AG04449 (cell line): ENCODE measurements at regions not wholly inside any gene's neighbourhood (a gene's known extent, or its start where the extent isn't known, plus 50 kb on each side); places are given as distances from the start of the nearest gene placed in this dataset.

Source experiments
- CTCF ChIA-PET: fragments of 350-600 bp; formaldehyde crosslinking; extraction: SDS; loops from one replicate; lab custom pipeline; 2021; ENCODE audit warnings: antibody characterized with exemption; lab: Yijun Ruan, JAX
- POLR2A ChIA-PET: fragments of 400-600, 350-600 bp; formaldehyde crosslinking; extraction: SDS; loops from one replicate; lab custom pipeline; 2020; ENCODE audit warnings: antibody characterized with exemption, inconsistent platforms; lab: Yijun Ruan, JAX
- DNase-seq: peaks from one replicate; pipeline ENCODE4 v3.0.0-alpha.2; 2010; ENCODE audit warnings: low read depth, low spot score
- H3K4me3 ChIP-seq: 2 replicates; pipeline ENCODE4 v1.5.1; 2011; ENCODE audit warnings: low read depth, mild to moderate bottlenecking, control low read depth, low read length
- CTCF ChIP-seq: IDR thresholded peaks from one replicate; pipeline ENCODE4 v1.5.1; 2011; ENCODE audit warnings: mild to moderate bottlenecking, moderate library complexity, low read length, control low read depth, inconsistent platforms; ENCODE audit not compliant: insufficient read depth; ENCODE audit errors: missing control alignments

- DNase-seq = no peak
- H3K4me3 ChIP-seq = no peak overlapping the region
- TF ChIP-seq CTCF = no peak
- ChIA-PET CTCF (no interaction called here), POLR2A (no interaction called here)
Observed at GRCh38 chr16:59397638-59398037, 663.5 kb upstream of the GOT2 start.

- ChIA-PET CTCF (no interaction called here), POLR2A (no interaction called here)
- no peak for TF ChIP-seq CTCF
- DNase-seq = no peak
- no peak overlapping the region for H3K4me3 ChIP-seq
Observed at GRCh38 chr16:59394526-59394925, 660.4 kb upstream of the GOT2 start.

GRCh38 chr16:59392911-59393310, 658.8 kb upstream of the GOT2 start:
- no peak for TF ChIP-seq CTCF
- no peak for DNase-seq
- ChIA-PET CTCF (interaction anchor here (1.2 kb wide), 1 partner anchor 13 kb away, joined by 3 read pairs; no protein-coding TSS in a partner anchor), POLR2A (no interaction called here)
- H3K4me3 ChIP-seq = no peak overlapping the region

GRCh38 chr16:59391617-59392364, 657.7 kb upstream of the GOT2 start:
- ChIA-PET POLR2A (no interaction called here), CTCF (interaction anchor here (1.2 kb wide), 1 partner anchor 14 kb away, joined by 3 read pairs; no protein-coding TSS in a partner anchor)
- no peak overlapping the region for H3K4me3 ChIP-seq
- no peak for TF ChIP-seq CTCF
- no peak for DNase-seq

GRCh38 chr16:59385959-59386358, 651.8 kb upstream of the GOT2 start:
- ChIA-PET POLR2A (no interaction called here), CTCF (no interaction called here)
- no peak for TF ChIP-seq CTCF
- peak; percentile 85 for DNase-seq
- H3K4me3 ChIP-seq = no peak overlapping the region

GRCh38 chr16:59385491-59385890, 651.4 kb upstream of the GOT2 start:
- no peak for TF ChIP-seq CTCF
- ChIA-PET CTCF (no interaction called here), POLR2A (no interaction called here)
- no peak for DNase-seq
- no peak overlapping the region for H3K4me3 ChIP-seq
